Thoracic aorta (tissue), 2 donors: ENCODE measurements at regions not wholly inside any gene's neighbourhood (a gene's known extent, or its start where the extent isn't known, plus 50 kb on each side); places are given as distances from the start of the nearest gene placed in this dataset.

Experiments used
- ATAC-seq: fragments of 150-250 bp; one replicate; pipeline ENCODE4 v1.8.0; 2017; ENCODE audit warnings: low read depth; ENCODE audit not compliant: insufficient number of reproducible peaks, low FRiP score
- DNase-seq: peaks from one replicate; pipeline ENCODE4 v3.0.0-alpha.2; 2020; ENCODE audit warnings: low spot score
- H3K27ac ChIP-seq, 2 donors: fragments of 200-600 bp; sonication (generic); 1 replicate in 1 of 2; 2 replicates in 1 of 2; pipeline ENCODE4 v1.5.1; 2016; ENCODE audit warnings: mild to moderate bottlenecking in 2 of 2, moderate library complexity in 2 of 2
- H3K27me3 ChIP-seq: fragments of 200-600 bp; sonication (generic); replicated peaks from 2 replicates; pipeline ENCODE4 v1.6.0; 2016; ENCODE audit warnings: mild to moderate bottlenecking; ENCODE audit not compliant: insufficient read depth
- H3K36me3 ChIP-seq: fragments of 200-600 bp; sonication (generic); one replicate; pipeline ENCODE4 v1.5.1; 2016
- H3K4me1 ChIP-seq, 2 donors: fragments of 200-600 bp; sonication (generic); 1 replicate in 1 of 2; 2 replicates in 1 of 2; pipeline versions ENCODE4 v1.5.1 to v1.6.0; 2016; ENCODE audit warnings: low read depth in 2 of 2, mild to moderate bottlenecking in 1 of 2; ENCODE audit not compliant: control insufficient read depth in 1 of 2
- H3K4me3 ChIP-seq: fragments of 200-600 bp; sonication (generic); 2 replicates; pipeline ENCODE4 v1.5.1; 2016; ENCODE audit warnings: mild to moderate bottlenecking
- H3K9me3 ChIP-seq: fragments of 200-600 bp; sonication (generic); 2 replicates; pipeline ENCODE4 v1.5.1; 2016
- TF ChIP-seq, protein P1 (sequence below): fragments of 200-600 bp; sonication (generic); IDR thresholded peaks from one replicate; pipeline ENCODE4 v1.5.1; 2019; ENCODE audit warnings: antibody characterized with exemption

DNA sequence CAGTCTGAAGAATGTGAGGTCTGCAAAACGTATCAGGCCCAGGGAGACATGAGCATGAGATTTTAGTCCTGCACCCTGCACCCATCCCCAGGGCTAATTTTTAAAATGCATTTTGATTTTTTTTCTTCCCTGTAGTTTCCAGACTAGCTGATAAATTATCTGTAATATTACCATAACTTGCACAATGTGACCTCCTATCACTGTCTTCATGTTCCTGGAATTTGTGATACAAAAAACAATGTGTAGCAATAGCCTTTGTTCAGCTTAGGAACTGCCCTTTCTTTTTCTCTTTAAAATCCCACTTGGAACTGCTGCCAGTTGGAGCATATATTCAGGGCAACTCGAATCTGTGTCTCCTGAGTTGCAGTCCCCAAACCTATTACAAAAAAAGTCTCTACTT is 222.8 kb upstream of the HS6ST1 start:
- H3K27me3 ChIP-seq, result no peaks in the 10 kb centered on the region
- ATAC-seq (no peak), DNase-seq (no peak)
- no peaks in the 10 kb centered on the region for H3K4me1 ChIP-seq
- H3K27ac ChIP-seq, result no peak overlapping the region
- no peaks in the 10 kb centered on the region for H3K9me3 ChIP-seq
- TF ChIP-seq, protein P1, sequence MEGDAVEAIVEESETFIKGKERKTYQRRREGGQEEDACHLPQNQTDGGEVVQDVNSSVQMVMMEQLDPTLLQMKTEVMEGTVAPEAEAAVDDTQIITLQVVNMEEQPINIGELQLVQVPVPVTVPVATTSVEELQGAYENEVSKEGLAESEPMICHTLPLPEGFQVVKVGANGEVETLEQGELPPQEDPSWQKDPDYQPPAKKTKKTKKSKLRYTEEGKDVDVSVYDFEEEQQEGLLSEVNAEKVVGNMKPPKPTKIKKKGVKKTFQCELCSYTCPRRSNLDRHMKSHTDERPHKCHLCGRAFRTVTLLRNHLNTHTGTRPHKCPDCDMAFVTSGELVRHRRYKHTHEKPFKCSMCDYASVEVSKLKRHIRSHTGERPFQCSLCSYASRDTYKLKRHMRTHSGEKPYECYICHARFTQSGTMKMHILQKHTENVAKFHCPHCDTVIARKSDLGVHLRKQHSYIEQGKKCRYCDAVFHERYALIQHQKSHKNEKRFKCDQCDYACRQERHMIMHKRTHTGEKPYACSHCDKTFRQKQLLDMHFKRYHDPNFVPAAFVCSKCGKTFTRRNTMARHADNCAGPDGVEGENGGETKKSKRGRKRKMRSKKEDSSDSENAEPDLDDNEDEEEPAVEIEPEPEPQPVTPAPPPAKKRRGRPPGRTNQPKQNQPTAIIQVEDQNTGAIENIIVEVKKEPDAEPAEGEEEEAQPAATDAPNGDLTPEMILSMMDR, result no peak
- H3K4me3 ChIP-seq, result no peak overlapping the region
- H3K36me3 ChIP-seq, result no peaks in the 10 kb centered on the region

DNA sequence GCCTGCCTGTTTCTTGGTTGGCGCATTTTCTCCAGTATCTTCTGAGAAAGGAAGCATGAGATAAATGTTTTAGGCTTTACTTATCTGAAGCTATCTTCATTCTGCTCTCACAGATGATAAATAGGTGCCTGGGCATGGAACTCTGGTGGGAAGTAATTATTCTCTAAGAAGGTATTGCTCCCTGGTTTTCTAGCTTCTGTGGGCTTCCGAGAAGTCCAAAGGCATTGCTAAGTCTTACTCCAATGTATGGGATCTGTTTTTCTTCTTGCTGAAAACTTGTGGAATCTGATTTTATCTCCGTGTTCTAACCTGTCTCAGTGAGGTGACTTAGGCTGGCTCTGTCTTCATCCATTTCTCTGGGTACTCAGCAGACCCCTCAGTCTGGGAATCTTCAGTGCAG is 224.4 kb upstream of the HS6ST1 start:
- DNase-seq (no peak), ATAC-seq (no peak)
- no peaks in the 10 kb centered on the region for H3K27me3 ChIP-seq
- TF ChIP-seq, protein P1, result no peak
- H3K4me3 ChIP-seq, result no peak overlapping the region
- no peak overlapping the region for H3K27ac ChIP-seq
- H3K4me1 ChIP-seq, result no peaks in the 10 kb centered on the region
- H3K36me3 ChIP-seq, result no peaks in the 10 kb centered on the region
- no peaks in the 10 kb centered on the region for H3K9me3 ChIP-seq

DNA sequence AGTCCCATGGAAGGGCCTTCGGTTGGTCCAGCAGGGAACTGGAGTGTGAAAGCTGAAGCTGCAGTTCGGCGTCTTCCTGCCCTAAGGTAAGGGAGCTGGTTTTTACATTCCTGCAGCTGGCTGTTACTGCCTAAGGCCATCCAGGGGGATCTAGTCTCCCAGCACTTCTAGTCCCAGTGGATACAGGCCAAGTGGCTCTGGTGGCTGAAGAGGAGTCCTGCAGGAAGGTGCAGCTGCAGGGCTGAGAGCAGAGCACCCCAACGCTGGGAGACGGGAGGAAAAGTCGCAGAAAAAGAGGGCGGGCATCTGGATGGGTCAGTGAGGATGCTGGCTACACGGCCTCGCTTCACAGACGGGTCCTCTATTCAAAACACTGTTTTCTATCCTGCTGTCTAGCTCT is 225.0 kb upstream of the HS6ST1 start:
- no peaks in the 10 kb centered on the region for H3K9me3 ChIP-seq
- TF ChIP-seq, protein P1, result no peak
- DNase-seq, result no peak
- H3K4me1 ChIP-seq, result no peaks in the 10 kb centered on the region
- H3K4me3 ChIP-seq, result no peak overlapping the region
- H3K27me3 ChIP-seq, result no peaks in the 10 kb centered on the region
- no peak for ATAC-seq
- H3K36me3 ChIP-seq, result no peaks in the 10 kb centered on the region
- H3K27ac ChIP-seq, result no peak overlapping the region

DNA sequence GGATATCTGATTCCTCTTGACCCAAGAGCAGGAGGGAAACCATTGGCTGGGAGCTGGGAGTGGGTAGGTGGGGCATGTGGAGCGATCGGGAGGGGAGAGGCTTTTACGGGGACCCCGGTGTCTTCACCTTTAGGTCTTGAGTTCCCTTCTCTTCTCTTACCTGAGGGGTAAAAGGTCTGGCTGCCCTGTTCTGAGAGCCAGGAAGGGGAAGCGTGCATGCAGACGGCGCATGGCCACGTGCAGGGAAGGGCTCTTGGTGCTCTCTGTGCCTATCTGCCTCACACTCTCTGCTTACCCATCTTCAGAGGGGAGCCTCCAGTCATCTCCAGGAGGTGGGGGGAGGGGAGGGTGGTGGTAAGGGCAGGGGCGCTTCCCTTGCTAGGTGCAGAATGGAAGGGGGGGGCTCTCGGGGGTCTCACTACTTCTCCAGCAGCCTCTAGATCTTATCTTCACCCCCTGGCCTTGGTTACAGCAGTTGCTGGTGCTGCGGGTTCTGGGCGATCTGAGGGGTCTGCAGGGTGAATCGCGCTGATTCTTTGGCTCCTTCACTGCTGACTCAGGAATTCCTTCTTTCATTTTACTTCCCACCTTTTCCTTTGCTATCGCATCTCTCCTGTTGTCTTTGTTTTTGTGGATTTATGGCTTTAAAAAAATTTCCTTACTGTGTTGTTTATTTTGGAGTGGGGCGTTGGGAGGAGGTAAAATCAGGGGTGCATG is 225.8 kb upstream of the HS6ST1 start:
- Histone ChIP-seq H3K27me3 (no peaks in the 10 kb centered on the region), H3K9me3 (no peaks in the 10 kb centered on the region), H3K4me3 (no peak overlapping the region), H3K36me3 (no peaks in the 10 kb centered on the region), H3K27ac (no peak overlapping the region), H3K4me1 (no peaks in the 10 kb centered on the region)
- DNase-seq, result no peak
- TF ChIP-seq, protein P1, result no peak
- ATAC-seq, result no peak

DNA sequence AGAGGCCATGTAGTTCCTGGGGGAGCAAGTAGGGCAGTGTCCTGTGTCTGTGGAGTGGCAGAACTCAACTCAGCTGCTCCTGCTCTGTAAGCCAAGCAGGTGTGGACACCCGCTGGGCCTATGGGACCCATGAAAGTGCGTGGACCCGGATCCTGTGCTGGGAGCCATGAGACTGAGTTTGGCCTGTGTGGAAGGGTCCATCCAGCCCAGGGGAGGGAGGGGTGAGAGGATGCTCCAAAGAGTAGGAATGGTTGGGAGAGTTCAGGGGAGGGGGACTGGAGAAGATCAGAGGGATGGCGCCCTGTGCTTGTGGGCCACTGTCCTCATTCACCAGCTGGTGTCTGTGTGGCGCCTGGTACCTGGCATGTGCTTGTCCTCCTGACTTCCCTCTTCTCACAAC is 226.4 kb upstream of the HS6ST1 start:
- ATAC-seq, result no peak
- Histone ChIP-seq H3K36me3 (no peaks in the 10 kb centered on the region), H3K9me3 (no peaks in the 10 kb centered on the region), H3K27ac (no peak overlapping the region), H3K27me3 (no peaks in the 10 kb centered on the region), H3K4me3 (no peak overlapping the region), H3K4me1 (no peaks in the 10 kb centered on the region)
- DNase-seq, result no peak
- TF ChIP-seq, protein P1, result no peak
